Liver (tissue), 8 donors: ENCODE measurements at regions not wholly inside any gene's neighbourhood (a gene's known extent, or its start where the extent isn't known, plus 50 kb on each side); places are given as distances from the start of the nearest gene placed in this dataset.

Experiments used
- DNase-seq: peaks from one replicate; pipeline ENCODE4 v3.0.0-alpha.2; 2017; ENCODE audit warnings: low spot score
- H3K27ac ChIP-seq, 2 donors: one replicate each; pipeline ENCODE4 v1.7.0; 2013; ENCODE audit warnings: inconsistent platforms in 2 of 2, low read length in 2 of 2, control low read depth in 1 of 2, low read depth in 1 of 2, mild to moderate bottlenecking in 1 of 2
- H3K27me3 ChIP-seq, 4 donors: one replicate each; pipeline versions ENCODE4 v1.6.1 to v1.7.0; 2013; ENCODE audit warnings: low read length in 3 of 4, inconsistent platforms in 1 of 4, mild to moderate bottlenecking in 1 of 4, moderate library complexity in 1 of 4; ENCODE audit not compliant: control insufficient read depth in 4 of 4, insufficient read depth in 4 of 4
- H3K36me3 ChIP-seq, 4 donors: one replicate each; pipeline versions ENCODE4 v1.6.1 to v1.7.0; 2013; ENCODE audit warnings: low read length in 3 of 4, mild to moderate bottlenecking in 3 of 4, low read depth in 1 of 4, moderate library complexity in 1 of 4; ENCODE audit not compliant: control insufficient read depth in 4 of 4, insufficient read depth in 3 of 4
- H3K4me1 ChIP-seq, 4 donors: one replicate each; pipeline versions ENCODE4 v1.6.1 to v1.7.0; 2013; ENCODE audit warnings: low read length in 3 of 4, mild to moderate bottlenecking in 3 of 4, moderate library complexity in 1 of 4; ENCODE audit not compliant: control insufficient read depth in 4 of 4, insufficient read depth in 4 of 4
- H3K4me3 ChIP-seq, 3 donors: one replicate each; pipeline versions ENCODE4 v1.6.1 to v1.7.0; 2013; ENCODE audit warnings: low read length in 3 of 3, control low read depth in 1 of 3, low read depth in 1 of 3, mild to moderate bottlenecking in 1 of 3
- H3K9ac ChIP-seq, 2 donors: one replicate each; pipeline ENCODE4 v1.7.0; 2013; ENCODE audit warnings: low read length in 2 of 2, mild to moderate bottlenecking in 2 of 2, moderate library complexity in 2 of 2, control low read depth in 1 of 2, low read depth in 1 of 2
- H3K9me3 ChIP-seq, 4 donors: one replicate each; pipeline versions ENCODE4 v1.6.1 to v1.7.0; 2013; ENCODE audit warnings: low read length in 3 of 4; ENCODE audit not compliant: control insufficient read depth in 4 of 4
- EGR1 ChIP-seq, 2 donors: IDR thresholded peaks; 2 replicates each; pipeline ENCODE4 v1.6.1; 2016 to 2018; ENCODE audit warnings: antibody characterized with exemption in 2 of 2, low read depth in 2 of 2
- FOXA1 ChIP-seq: IDR thresholded peaks from 2 replicates; pipeline ENCODE4 v1.6.1; 2016; ENCODE audit warnings: antibody characterized with exemption
- FOXA2 ChIP-seq: IDR thresholded peaks from 2 replicates; pipeline ENCODE4 v1.6.1; 2016; ENCODE audit warnings: antibody characterized with exemption
- GABPA ChIP-seq, 2 donors: IDR thresholded peaks in 1 of 2; conservative IDR thresholded peaks in 1 of 2; 2 replicates each; pipeline ENCODE4 v1.6.1; 2016; ENCODE audit warnings: antibody characterized with exemption in 2 of 2, mild to moderate bottlenecking in 1 of 2, moderate library complexity in 1 of 2
- HNF4A ChIP-seq, 2 donors: conservative IDR thresholded peaks; 2 replicates each; pipeline ENCODE4 v1.6.1; 2016; ENCODE audit warnings: antibody characterized with exemption in 2 of 2, mild to moderate bottlenecking in 2 of 2
- HNF4G ChIP-seq: IDR thresholded peaks from 2 replicates; pipeline ENCODE4 v1.6.1; 2016; ENCODE audit warnings: antibody characterized with exemption
- JUND ChIP-seq, 2 donors: IDR thresholded peaks; 2 replicates each; pipeline ENCODE4 v1.6.1; 2016; ENCODE audit warnings: antibody characterized with exemption in 2 of 2
- NR2F2 ChIP-seq: IDR thresholded peaks from 2 replicates; pipeline ENCODE4 v1.6.1; 2016; ENCODE audit warnings: antibody characterized with exemption
- RAD21 ChIP-seq, 2 donors: IDR thresholded peaks; 2 replicates each; pipeline ENCODE4 v1.6.1; 2016; ENCODE audit warnings: antibody characterized with exemption in 2 of 2, mild to moderate bottlenecking in 2 of 2
- RXRA ChIP-seq, 2 donors: IDR thresholded peaks; 2 replicates each; pipeline ENCODE4 v1.6.1; 2017 to 2018; ENCODE audit warnings: antibody characterized with exemption in 2 of 2, mild to moderate bottlenecking in 1 of 2
- TAF1 ChIP-seq: conservative IDR thresholded peaks from 2 replicates; pipeline ENCODE4 v1.6.1; 2016; ENCODE audit warnings: antibody characterized with exemption, mild to moderate bottlenecking
- YY1 ChIP-seq: IDR thresholded peaks from 2 replicates; pipeline ENCODE4 v1.6.1; 2016; ENCODE audit warnings: antibody characterized with exemption, mild to moderate bottlenecking
- WGBS: extraction: QIAGEN DNeasy Blood & Tissue Kit; methylation state at CpG from one replicate; pipeline ENCODE4 v1.1.7; 2013; 5-methylcytosine and 5-hydroxymethylcytosine counted together
- TF ChIP-seq, protein P1 (sequence below): IDR thresholded peaks from 2 replicates; pipeline ENCODE4 v1.6.1; 2016; ENCODE audit warnings: antibody characterized with exemption
- TF ChIP-seq, protein P2 (sequence below): IDR thresholded peaks from 2 replicates; pipeline ENCODE4 v1.6.1; 2016; ENCODE audit warnings: antibody characterized with exemption
- TF ChIP-seq, protein P3 (sequence below): fragments of 150-350 bp; IDR thresholded peaks from 2 replicates; pipeline ENCODE4 v1.5.1; 2017; ENCODE audit warnings: improper control_type of control experiment, low read depth, low read length; ENCODE audit not compliant: missing input control
- TF ChIP-seq, protein P4 (sequence below): IDR thresholded peaks from 2 replicates; pipeline ENCODE4 v1.6.1; 2016; ENCODE audit warnings: antibody characterized with exemption
- TF ChIP-seq, protein P5 (sequence below): IDR thresholded peaks from 2 replicates; pipeline ENCODE4 v1.6.1; 2016; ENCODE audit warnings: antibody characterized with exemption, mild to moderate bottlenecking
- donor health status: healthy.
- donor health status: healthy.
- donor health status: healthy.
- donor health status: healthy.
- donor health status: healthy.

DNA sequence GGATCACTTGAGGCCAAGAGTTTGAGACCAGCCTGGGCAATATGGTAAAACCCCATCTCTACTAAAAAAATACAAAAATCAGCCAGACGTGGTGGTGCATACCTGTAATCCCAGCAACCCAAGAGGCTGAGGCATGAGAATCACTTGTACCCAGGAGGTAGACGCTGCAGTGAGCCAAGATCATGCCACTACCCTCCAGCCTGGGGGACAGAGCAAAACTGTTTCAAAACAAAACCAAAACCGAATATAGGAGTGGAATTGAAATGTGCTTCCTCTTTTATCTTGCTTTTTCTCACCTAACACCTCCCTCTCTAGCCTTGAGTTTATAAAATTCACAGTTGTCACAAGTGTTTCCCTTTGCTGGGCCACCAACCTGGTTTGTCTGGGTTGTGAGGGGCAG lies 181.9 kb downstream of the PAH start:
- H3K36me3 ChIP-seq = no peaks in the 10 kb centered on the region
- 75% methylated on average over 3 of the region's 3 CpGs for WGBS
- DNase-seq = no peak
- H3K27me3 ChIP-seq = no peaks in the 10 kb centered on the region
- no peak overlapping the region for H3K9ac ChIP-seq
- H3K9me3 ChIP-seq = no peaks in the 10 kb centered on the region
- no peak overlapping the region for H3K4me3 ChIP-seq
- no peak overlapping the region for H3K27ac ChIP-seq
- H3K4me1 ChIP-seq = no peaks in the 10 kb centered on the region
- TF ChIP-seq RXRA (IDR thresholded peaks at IDR 0.05) (no peak), HNF4G (no peak), NR2F2 (no peak), JUND (IDR thresholded peaks at IDR 0.05) (no peak), EGR1 (IDR thresholded peaks at IDR 0.05; ENCODE audit: low read depth in 2 of 2) (no peak), TAF1 (no peak), FOXA1 (no peak), HNF4A (conservative IDR thresholded peaks at IDR 0.05) (no peak)
- TF ChIP-seq, protein P1, sequence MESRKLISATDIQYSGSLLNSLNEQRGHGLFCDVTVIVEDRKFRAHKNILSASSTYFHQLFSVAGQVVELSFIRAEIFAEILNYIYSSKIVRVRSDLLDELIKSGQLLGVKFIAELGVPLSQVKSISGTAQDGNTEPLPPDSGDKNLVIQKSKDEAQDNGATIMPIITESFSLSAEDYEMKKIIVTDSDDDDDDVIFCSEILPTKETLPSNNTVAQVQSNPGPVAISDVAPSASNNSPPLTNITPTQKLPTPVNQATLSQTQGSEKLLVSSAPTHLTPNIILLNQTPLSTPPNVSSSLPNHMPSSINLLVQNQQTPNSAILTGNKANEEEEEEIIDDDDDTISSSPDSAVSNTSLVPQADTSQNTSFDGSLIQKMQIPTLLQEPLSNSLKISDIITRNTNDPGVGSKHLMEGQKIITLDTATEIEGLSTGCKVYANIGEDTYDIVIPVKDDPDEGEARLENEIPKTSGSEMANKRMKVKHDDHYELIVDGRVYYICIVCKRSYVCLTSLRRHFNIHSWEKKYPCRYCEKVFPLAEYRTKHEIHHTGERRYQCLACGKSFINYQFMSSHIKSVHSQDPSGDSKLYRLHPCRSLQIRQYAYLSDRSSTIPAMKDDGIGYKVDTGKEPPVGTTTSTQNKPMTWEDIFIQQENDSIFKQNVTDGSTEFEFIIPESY = no peak
- TF ChIP-seq, protein P2, sequence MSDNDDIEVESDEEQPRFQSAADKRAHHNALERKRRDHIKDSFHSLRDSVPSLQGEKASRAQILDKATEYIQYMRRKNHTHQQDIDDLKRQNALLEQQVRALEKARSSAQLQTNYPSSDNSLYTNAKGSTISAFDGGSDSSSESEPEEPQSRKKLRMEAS = no peak

DNA sequence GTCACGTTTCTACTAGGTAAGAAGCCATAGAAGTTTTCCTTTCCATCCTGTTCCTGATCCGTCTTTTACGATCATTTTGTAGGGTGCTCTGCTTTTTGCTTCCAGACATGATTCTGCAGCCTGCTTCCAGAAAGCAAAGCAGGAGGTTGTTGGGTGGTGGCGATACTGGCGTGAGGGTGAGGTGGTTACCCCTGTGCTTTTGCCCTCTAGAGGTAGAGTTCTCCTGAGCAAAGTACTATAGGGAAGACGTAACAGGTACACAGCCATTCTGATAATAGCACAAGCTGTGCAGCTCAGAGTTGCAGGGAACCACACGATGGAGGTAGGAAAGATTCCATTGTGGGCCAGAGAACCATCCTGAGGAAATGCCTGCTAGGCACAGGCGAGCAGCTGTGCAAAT lies 186.0 kb downstream of the PAH start:
- 82% methylated on average over 8 of the region's 8 CpGs for WGBS
- H3K27me3 ChIP-seq = no peaks in the 10 kb centered on the region
- no peaks in the 10 kb centered on the region for H3K9me3 ChIP-seq
- no peak overlapping the region for H3K9ac ChIP-seq
- no peak overlapping the region for H3K27ac ChIP-seq
- DNase-seq = no peak
- no peak for TF ChIP-seq EGR1 (IDR thresholded peaks at IDR 0.05; ENCODE audit: low read depth in 2 of 2)
- TF ChIP-seq GABPA (IDR thresholded peaks at IDR 0.05 in 1 of 2, conservative IDR thresholded peaks at IDR 0.05 in 1 of 2) = no peak
- no peak for TF ChIP-seq HNF4A (conservative IDR thresholded peaks at IDR 0.05)
- TF ChIP-seq YY1 = no peak
- TF ChIP-seq, protein P3, sequence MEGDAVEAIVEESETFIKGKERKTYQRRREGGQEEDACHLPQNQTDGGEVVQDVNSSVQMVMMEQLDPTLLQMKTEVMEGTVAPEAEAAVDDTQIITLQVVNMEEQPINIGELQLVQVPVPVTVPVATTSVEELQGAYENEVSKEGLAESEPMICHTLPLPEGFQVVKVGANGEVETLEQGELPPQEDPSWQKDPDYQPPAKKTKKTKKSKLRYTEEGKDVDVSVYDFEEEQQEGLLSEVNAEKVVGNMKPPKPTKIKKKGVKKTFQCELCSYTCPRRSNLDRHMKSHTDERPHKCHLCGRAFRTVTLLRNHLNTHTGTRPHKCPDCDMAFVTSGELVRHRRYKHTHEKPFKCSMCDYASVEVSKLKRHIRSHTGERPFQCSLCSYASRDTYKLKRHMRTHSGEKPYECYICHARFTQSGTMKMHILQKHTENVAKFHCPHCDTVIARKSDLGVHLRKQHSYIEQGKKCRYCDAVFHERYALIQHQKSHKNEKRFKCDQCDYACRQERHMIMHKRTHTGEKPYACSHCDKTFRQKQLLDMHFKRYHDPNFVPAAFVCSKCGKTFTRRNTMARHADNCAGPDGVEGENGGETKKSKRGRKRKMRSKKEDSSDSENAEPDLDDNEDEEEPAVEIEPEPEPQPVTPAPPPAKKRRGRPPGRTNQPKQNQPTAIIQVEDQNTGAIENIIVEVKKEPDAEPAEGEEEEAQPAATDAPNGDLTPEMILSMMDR = no peak
- TF ChIP-seq, protein P1 = no peak
- TF ChIP-seq, protein P2 = no peak
- TF ChIP-seq FOXA2 = no peak
- no peak for TF ChIP-seq NR2F2
- no peak for TF ChIP-seq JUND (IDR thresholded peaks at IDR 0.05)
- TF ChIP-seq, protein P4, sequence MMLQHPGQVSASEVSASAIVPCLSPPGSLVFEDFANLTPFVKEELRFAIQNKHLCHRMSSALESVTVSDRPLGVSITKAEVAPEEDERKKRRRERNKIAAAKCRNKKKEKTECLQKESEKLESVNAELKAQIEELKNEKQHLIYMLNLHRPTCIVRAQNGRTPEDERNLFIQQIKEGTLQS = no peak
- no peak for TF ChIP-seq RAD21 (IDR thresholded peaks at IDR 0.05)
- no peak for TF ChIP-seq HNF4G
- TF ChIP-seq RXRA (IDR thresholded peaks at IDR 0.05) = no peak
- TF ChIP-seq TAF1 = no peak
- TF ChIP-seq, protein P5, sequence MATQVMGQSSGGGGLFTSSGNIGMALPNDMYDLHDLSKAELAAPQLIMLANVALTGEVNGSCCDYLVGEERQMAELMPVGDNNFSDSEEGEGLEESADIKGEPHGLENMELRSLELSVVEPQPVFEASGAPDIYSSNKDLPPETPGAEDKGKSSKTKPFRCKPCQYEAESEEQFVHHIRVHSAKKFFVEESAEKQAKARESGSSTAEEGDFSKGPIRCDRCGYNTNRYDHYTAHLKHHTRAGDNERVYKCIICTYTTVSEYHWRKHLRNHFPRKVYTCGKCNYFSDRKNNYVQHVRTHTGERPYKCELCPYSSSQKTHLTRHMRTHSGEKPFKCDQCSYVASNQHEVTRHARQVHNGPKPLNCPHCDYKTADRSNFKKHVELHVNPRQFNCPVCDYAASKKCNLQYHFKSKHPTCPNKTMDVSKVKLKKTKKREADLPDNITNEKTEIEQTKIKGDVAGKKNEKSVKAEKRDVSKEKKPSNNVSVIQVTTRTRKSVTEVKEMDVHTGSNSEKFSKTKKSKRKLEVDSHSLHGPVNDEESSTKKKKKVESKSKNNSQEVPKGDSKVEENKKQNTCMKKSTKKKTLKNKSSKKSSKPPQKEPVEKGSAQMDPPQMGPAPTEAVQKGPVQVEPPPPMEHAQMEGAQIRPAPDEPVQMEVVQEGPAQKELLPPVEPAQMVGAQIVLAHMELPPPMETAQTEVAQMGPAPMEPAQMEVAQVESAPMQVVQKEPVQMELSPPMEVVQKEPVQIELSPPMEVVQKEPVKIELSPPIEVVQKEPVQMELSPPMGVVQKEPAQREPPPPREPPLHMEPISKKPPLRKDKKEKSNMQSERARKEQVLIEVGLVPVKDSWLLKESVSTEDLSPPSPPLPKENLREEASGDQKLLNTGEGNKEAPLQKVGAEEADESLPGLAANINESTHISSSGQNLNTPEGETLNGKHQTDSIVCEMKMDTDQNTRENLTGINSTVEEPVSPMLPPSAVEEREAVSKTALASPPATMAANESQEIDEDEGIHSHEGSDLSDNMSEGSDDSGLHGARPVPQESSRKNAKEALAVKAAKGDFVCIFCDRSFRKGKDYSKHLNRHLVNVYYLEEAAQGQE = no peak
- no peaks in the 10 kb centered on the region for H3K4me1 ChIP-seq
- H3K4me3 ChIP-seq = no peak overlapping the region
- no peaks in the 10 kb centered on the region for H3K36me3 ChIP-seq
